Common myeloid progenitor, CD34-positive (primary cell): ENCODE measurements at regions not wholly inside any gene's neighbourhood (a gene's known extent, or its start where the extent isn't known, plus 50 kb on each side); places are given as distances from the start of the nearest gene placed in this dataset.

Experiments
- CTCF ChIA-PET: fragments of 350-600 bp; sonication (Branson Sonifier 250); formaldehyde crosslinking; loops from one replicate; lab custom pipeline; 2021; ENCODE audit warnings: antibody characterized with exemption; lab: Charles Lee
- POLR2A ChIA-PET: fragments of 350-600 bp; sonication (Branson Sonifier 250); formaldehyde crosslinking; loops from one replicate; lab custom pipeline; 2021; ENCODE audit warnings: antibody characterized with exemption; lab: Charles Lee
- DNase-seq, 3 donors: peaks; one replicate each; pipeline versions ENCODE4 v3.0.0 to v3.0.0-alpha.2; 2013
- H3K27ac ChIP-seq, 2 experiments: 1 replicate in 1 of 2; 2 replicates in 1 of 2; pipeline ENCODE4 v1.7.0; 2013; ENCODE audit warnings: inconsistent platforms in 2 of 2, low read length in 2 of 2, mild to moderate bottlenecking in 2 of 2, low read depth in 1 of 2, moderate library complexity in 1 of 2; ENCODE audit not compliant: severe bottlenecking in 2 of 2, insufficient read depth in 1 of 2, poor library complexity in 1 of 2
- H3K27me3 ChIP-seq, 5 experiments: replicated peaks in 2 of 5; 1 replicate in 3 of 5; 2 replicates in 2 of 5; pipeline versions ENCODE4 v1.6.1 to v1.7.0; 2013; ENCODE audit warnings: low read length in 4 of 5, mild to moderate bottlenecking in 2 of 5, moderate library complexity in 2 of 5, inconsistent platforms in 1 of 5; ENCODE audit not compliant: insufficient read depth in 5 of 5, control insufficient read depth in 4 of 5
- H3K36me3 ChIP-seq, 4 experiments: 1 replicate in 2 of 4; 2 replicates in 2 of 4; pipeline versions ENCODE4 v1.6.1 to v1.7.0; 2013; ENCODE audit warnings: low read length in 3 of 4, control low read depth in 1 of 4, mild to moderate bottlenecking in 1 of 4; ENCODE audit not compliant: control insufficient read depth in 4 of 4, insufficient read depth in 4 of 4
- H3K4me1 ChIP-seq, 4 experiments: 1 replicate in 3 of 4; 2 replicates in 1 of 4; pipeline versions ENCODE4 v1.6.1 to v1.7.1; 2013; ENCODE audit warnings: low read length in 3 of 4, mild to moderate bottlenecking in 3 of 4, control low read depth in 1 of 4, inconsistent platforms in 1 of 4, moderate library complexity in 1 of 4; ENCODE audit not compliant: control insufficient read depth in 4 of 4, insufficient read depth in 4 of 4; ENCODE audit errors: control extremely low read depth in 1 of 4
- H3K4me3 ChIP-seq, 7 experiments: 1 replicate in 4 of 7; 2 replicates in 3 of 7; pipeline versions ENCODE4 v1.5.1 to v1.7.0; 2013; ENCODE audit warnings: mild to moderate bottlenecking in 7 of 7, low read length in 6 of 7, moderate library complexity in 6 of 7, inconsistent platforms in 2 of 7, low read depth in 2 of 7, control low read depth in 1 of 7; ENCODE audit not compliant: insufficient read depth in 4 of 7, control insufficient read depth in 1 of 7; ENCODE audit errors: extremely low read depth in 1 of 7
- H3K9me3 ChIP-seq, 5 experiments: 1 replicate in 4 of 5; 2 replicates in 1 of 5; pipeline versions ENCODE4 v1.6.1 to v1.7.1; 2013; ENCODE audit warnings: low read length in 4 of 5, mild to moderate bottlenecking in 2 of 5, inconsistent platforms in 1 of 5, low read depth in 1 of 5, moderate library complexity in 1 of 5; ENCODE audit not compliant: control insufficient read depth in 4 of 5, insufficient read depth in 2 of 5; ENCODE audit errors: control extremely low read depth in 1 of 5
- WGBS: methylation state at CpG from one replicate; pipeline ENCODE4 v1.1.5; 2013; ENCODE audit not compliant: insufficient coverage; 5-methylcytosine and 5-hydroxymethylcytosine counted together

- no peak for DNase-seq
- H3K4me3 ChIP-seq = no peak overlapping the region
- POLR2A ChIA-PET = no interaction called here
- H3K27me3 ChIP-seq = peaks cover 0 to 44% (median 3%) of the 10 kb centered on the region in 5 experiments
- peaks cover 0 to 4% (median 0%) of the 10 kb centered on the region in 4 experiments for H3K4me1 ChIP-seq
- H3K36me3 ChIP-seq = no peaks in the 10 kb centered on the region
- no peak overlapping the region for H3K27ac ChIP-seq
- no peaks in the 10 kb centered on the region for H3K9me3 ChIP-seq
- WGBS = 91% methylated on average over 9 of the region's 11 CpGs
- CTCF ChIA-PET = no interaction called here
Measured at GRCh38 chr1:22255341-22256212, 112.7 kb upstream of the WNT4 start.

GRCh38 chr1:22256213-22256512, 113.3 kb upstream of the WNT4 start:
- WGBS = 100% methylated on average over 3 of the region's 3 CpGs
- peaks cover 0 to 4% (median 0%) of the 10 kb centered on the region in 4 experiments for H3K4me1 ChIP-seq

GRCh38 chr1:22257290-22258275, 114.7 kb upstream of the WNT4 start:
- Histone ChIP-seq H3K27me3 (peaks cover 0 to 30% (median 1%) of the 10 kb centered on the region in 5 experiments), H3K36me3 (no peaks in the 10 kb centered on the region), H3K4me3 (no peak overlapping the region), H3K27ac (no peak overlapping the region), H3K9me3 (no peaks in the 10 kb centered on the region), H3K4me1 (peaks cover 0 to 2% (median 0%) of the 10 kb centered on the region in 4 experiments)
- ChIA-PET POLR2A (no interaction called here), CTCF (no interaction called here)
- DNase-seq = no peak
- 87% methylated on average over 25 of the region's 32 CpGs for WGBS

More at GRCh38 chr1:22256213-22256512, 113.3 kb upstream of the WNT4 start:
- DNase-seq = no peak
- Histone ChIP-seq H3K9me3 (no peaks in the 10 kb centered on the region), H3K27me3 (peaks cover 0 to 44% (median 3%) of the 10 kb centered on the region in 5 experiments), H3K27ac (no peak overlapping the region), H3K4me3 (no peak overlapping the region), H3K36me3 (no peaks in the 10 kb centered on the region)
- CTCF ChIA-PET = no interaction called here
- POLR2A ChIA-PET = no interaction called here

- ChIA-PET CTCF (no interaction called here), POLR2A (no interaction called here)
- H3K4me3 ChIP-seq = no peak overlapping the region
- 93% methylated on average over 2 of the region's 6 CpGs for WGBS
- no peaks in the 10 kb centered on the region for H3K9me3 ChIP-seq
- no peak for DNase-seq
- no peak overlapping the region for H3K27ac ChIP-seq
- peaks cover 0 to 25% (median 2%) of the 10 kb centered on the region in 5 experiments for H3K27me3 ChIP-seq
- no peaks in the 10 kb centered on the region for H3K36me3 ChIP-seq
- H3K4me1 ChIP-seq = peaks cover 0 to 2% (median 0%) of the 10 kb centered on the region in 4 experiments
Measured at GRCh38 chr1:22258698-22259097, 115.8 kb upstream of the WNT4 start.

- WGBS = 76% methylated on average over 16 of the region's 18 CpGs
- peaks cover 0 to 2% (median 0%) of the 10 kb centered on the region in 4 experiments for H3K4me1 ChIP-seq
- H3K36me3 ChIP-seq = no peaks in the 10 kb centered on the region
- peaks cover 0 to 20% (median 2%) of the 10 kb centered on the region in 5 experiments for H3K27me3 ChIP-seq
- no peaks in the 10 kb centered on the region for H3K9me3 ChIP-seq
- ChIA-PET POLR2A (no interaction called here), CTCF (interaction anchor here (0.7 kb wide), 1 partner anchor 25 kb away, joined by 3 read pairs; no protein-coding TSS in a partner anchor)
- H3K4me3 ChIP-seq = no peak overlapping the region
- H3K27ac ChIP-seq = no peak overlapping the region
- no peak for DNase-seq
Measured at GRCh38 chr1:22259551-22260282, 116.8 kb upstream of the WNT4 start.

GRCh38 chr1:22260860-22261432, 118.0 kb upstream of the WNT4 start:
- H3K36me3 ChIP-seq = no peaks in the 10 kb centered on the region
- no peak overlapping the region for H3K4me3 ChIP-seq
- H3K4me1 ChIP-seq = peaks cover 0 to 2% (median 0%) of the 10 kb centered on the region in 4 experiments
- no peaks in the 10 kb centered on the region for H3K9me3 ChIP-seq
- WGBS = 56% methylated on average over 6 of the region's 21 CpGs
- ChIA-PET CTCF (no interaction called here), POLR2A (no interaction called here)
- H3K27ac ChIP-seq = no peak overlapping the region
- DNase-seq = no peak
- H3K27me3 ChIP-seq = peaks cover 0 to 25% (median 2%) of the 10 kb centered on the region in 5 experiments
